Mucosa of descending colon (tissue), 3 donors: ENCODE measurements at regions not wholly inside any gene's neighbourhood (a gene's known extent, or its start where the extent isn't known, plus 50 kb on each side); places are given as distances from the start of the nearest gene placed in this dataset.
"Not testable (repeated sequence)": the region's sequence is repeated elsewhere in the genome, so short reads cannot be mapped to it uniquely, and the experiment has no call there.

Experiments used
- ATAC-seq: fragments of 200-7000 bp; cut with Tn5 transposase; one replicate; pipeline ENCODE4 v1.9.1; 2020; ENCODE audit warnings: mild to moderate bottlenecking, moderate library complexity
- DNase-seq, 3 donors: peaks; one replicate each; pipeline ENCODE4 v3.0.0-alpha.2; 2020
- H3K36me3 ChIP-seq: fragments of 200-600 bp; one replicate; pipeline ENCODE4 v1.8.0; 2021; ENCODE audit warnings: low read depth, mild to moderate bottlenecking
- H3K4me1 ChIP-seq: fragments of 200-600 bp; one replicate; pipeline ENCODE4 v1.8.0; 2021; ENCODE audit warnings: low read depth, mild to moderate bottlenecking
- H3K4me3 ChIP-seq: fragments of 200-600 bp; one replicate; pipeline ENCODE4 v1.8.0; 2021; ENCODE audit warnings: mild to moderate bottlenecking
- H3K9me3 ChIP-seq: fragments of 200-600 bp; one replicate; pipeline ENCODE4 v1.8.0; 2021; ENCODE audit warnings: mild to moderate bottlenecking
- intact Hi-C, 2 donors: fragments of 100-400 bp; cut with DNase I in 1 of 2; cut with micrococcal nuclease in 1 of 2; formaldehyde crosslinking; loops; one replicate each; pipeline versions ENCODE4 v1.11.0 to v1.11.1; 2022; cut with DNase I, micrococcal nuclease
- TF ChIP-seq, protein P1 (sequence below): fragments of 200-600 bp; IDR thresholded peaks from one replicate; pipeline ENCODE4 v1.8.0; 2022; ENCODE audit warnings: antibody characterized with exemption, mild to moderate bottlenecking
- donor health status: DM: no; HTN: no; CAD: no; lungs with moderate emphysema.
- donor health status: DM: no; HTN: no; CAD: no.
- donor health status: DM: no; HTN: yes; CAD: no.

DNA sequence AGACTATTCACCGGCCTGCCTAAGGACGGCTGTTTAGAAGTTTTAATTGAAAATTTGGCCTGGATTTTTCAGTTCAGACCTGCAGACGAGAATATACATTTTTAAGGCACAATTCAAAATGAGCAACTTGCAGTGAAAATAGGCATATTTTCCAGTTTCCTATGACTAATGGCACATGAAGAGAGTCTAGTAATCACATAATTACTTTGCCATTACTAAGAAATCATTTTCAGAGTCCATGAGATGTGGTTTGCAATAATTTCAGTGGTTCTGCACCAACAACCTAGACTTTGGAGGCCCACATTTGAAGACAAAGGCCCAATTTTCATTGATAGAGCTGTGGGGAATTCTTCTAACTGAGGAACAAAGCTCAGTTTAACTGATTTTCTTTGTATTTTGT, 205.3 kb downstream of the SOX2 start:
- no peak overlapping the region for H3K4me3 ChIP-seq
- no peaks in the 10 kb centered on the region for H3K4me1 ChIP-seq
- intact Hi-C loops = no loop called here
- DNase-seq = no peak
- no peaks in the 10 kb centered on the region for H3K9me3 ChIP-seq
- TF ChIP-seq, protein P1, sequence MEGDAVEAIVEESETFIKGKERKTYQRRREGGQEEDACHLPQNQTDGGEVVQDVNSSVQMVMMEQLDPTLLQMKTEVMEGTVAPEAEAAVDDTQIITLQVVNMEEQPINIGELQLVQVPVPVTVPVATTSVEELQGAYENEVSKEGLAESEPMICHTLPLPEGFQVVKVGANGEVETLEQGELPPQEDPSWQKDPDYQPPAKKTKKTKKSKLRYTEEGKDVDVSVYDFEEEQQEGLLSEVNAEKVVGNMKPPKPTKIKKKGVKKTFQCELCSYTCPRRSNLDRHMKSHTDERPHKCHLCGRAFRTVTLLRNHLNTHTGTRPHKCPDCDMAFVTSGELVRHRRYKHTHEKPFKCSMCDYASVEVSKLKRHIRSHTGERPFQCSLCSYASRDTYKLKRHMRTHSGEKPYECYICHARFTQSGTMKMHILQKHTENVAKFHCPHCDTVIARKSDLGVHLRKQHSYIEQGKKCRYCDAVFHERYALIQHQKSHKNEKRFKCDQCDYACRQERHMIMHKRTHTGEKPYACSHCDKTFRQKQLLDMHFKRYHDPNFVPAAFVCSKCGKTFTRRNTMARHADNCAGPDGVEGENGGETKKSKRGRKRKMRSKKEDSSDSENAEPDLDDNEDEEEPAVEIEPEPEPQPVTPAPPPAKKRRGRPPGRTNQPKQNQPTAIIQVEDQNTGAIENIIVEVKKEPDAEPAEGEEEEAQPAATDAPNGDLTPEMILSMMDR = no peak
- ATAC-seq = no peak
- H3K36me3 ChIP-seq = no peaks in the 10 kb centered on the region

DNA sequence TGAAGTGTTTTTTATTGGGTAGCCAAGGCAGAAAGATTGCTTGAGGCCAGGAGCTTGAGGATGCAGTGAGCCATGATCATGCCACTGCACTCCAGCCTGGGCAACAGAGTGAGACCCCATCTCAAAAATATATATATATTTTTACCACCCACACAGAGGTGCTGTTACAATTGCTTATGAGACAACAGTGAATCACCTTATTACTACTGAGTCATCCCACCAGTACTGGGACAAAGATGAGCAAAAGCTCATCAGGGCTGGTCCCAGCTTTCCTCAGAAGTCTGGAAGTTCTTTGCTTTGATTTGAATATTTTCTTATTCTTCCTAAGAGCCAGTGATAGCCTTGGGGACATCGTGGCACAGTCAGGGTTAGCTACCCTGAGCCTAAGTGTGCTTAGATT, 207.7 kb downstream of the SOX2 start:
- no peak for ATAC-seq
- H3K9me3 ChIP-seq = no peaks in the 10 kb centered on the region
- no peak for DNase-seq
- TF ChIP-seq, protein P1 = no peak
- no peaks in the 10 kb centered on the region for H3K4me1 ChIP-seq
- no peak overlapping the region for H3K4me3 ChIP-seq
- intact Hi-C loops = no loop called here
- H3K36me3 ChIP-seq = no peaks in the 10 kb centered on the region

DNA sequence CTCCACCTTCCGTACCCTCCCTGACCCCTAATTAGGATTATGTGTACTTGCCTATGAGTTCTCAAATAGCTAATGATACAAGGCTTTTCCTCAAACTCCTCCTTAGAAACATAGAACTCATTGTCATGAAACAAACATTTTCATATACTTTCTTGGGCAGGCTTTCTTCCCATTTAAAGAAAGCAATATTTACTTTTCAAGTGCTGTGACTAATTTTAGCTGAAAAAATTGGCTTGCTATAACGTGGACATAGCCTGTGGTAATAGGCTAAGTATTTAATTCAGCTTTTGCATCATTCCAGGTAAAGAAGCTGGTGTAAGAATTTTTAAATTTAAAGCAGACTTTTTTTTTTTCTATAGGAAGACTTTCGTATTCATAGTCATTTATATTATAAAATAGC, 208.7 kb downstream of the SOX2 start:
- Histone ChIP-seq H3K4me3 (no peak overlapping the region), H3K4me1 (no peaks in the 10 kb centered on the region), H3K9me3 (no peaks in the 10 kb centered on the region), H3K36me3 (no peaks in the 10 kb centered on the region)
- DNase-seq (no peak), ATAC-seq (no peak)
- intact Hi-C loops = no loop called here
- TF ChIP-seq, protein P1 = no peak

DNA sequence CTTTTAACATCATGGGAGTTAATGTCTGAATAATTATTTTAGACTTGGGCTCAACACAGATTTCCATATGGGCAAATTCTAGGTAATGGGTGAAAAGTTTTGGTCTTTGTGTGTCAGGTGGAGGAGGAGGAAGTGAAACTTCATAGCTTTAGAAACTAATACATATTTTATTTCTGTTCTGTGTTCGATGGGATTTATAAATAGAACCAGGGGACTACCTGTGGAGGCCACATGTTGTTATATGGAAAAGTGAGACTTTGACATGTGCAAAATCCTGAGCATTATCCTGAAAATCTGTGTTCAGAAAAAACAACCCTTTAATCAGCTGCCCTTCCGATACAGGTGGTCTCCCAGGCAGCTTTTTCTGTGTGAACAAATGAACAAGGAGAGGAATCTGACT, 209.5 kb downstream of the SOX2 start:
- intact Hi-C loops = no loop called here
- DNase-seq (no peak), ATAC-seq (no peak)
- Histone ChIP-seq H3K4me3 (no peak overlapping the region), H3K4me1 (no peaks in the 10 kb centered on the region), H3K36me3 (no peaks in the 10 kb centered on the region), H3K9me3 (no peaks in the 10 kb centered on the region)
- TF ChIP-seq, protein P1 = no peak

DNA sequence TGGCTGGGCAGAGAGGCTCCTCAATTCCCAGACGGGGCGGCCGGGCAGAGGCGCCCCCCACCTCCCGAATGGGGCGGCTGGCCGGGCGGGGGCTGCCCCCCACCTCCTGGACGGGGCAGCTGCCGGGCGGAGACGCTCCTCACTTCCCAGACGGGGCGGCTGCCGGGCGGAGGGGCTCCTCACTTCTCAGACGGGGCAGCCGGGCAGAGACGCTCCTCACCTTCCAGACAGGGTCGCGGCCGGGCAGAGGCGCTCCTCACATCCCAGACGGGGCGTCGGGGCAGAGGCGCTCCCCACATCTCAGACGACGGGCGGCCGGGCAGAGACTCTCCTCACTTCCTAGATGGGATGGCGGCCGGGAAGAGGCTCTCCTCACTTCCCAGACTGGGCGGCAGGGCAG, 214.1 kb downstream of the SOX2 start:
- H3K4me1 ChIP-seq, H3K36me3 ChIP-seq, ATAC-seq, intact Hi-C loops, H3K4me3 ChIP-seq, DNase-seq, H3K9me3 ChIP-seq: not testable (repeated sequence)

DNA sequence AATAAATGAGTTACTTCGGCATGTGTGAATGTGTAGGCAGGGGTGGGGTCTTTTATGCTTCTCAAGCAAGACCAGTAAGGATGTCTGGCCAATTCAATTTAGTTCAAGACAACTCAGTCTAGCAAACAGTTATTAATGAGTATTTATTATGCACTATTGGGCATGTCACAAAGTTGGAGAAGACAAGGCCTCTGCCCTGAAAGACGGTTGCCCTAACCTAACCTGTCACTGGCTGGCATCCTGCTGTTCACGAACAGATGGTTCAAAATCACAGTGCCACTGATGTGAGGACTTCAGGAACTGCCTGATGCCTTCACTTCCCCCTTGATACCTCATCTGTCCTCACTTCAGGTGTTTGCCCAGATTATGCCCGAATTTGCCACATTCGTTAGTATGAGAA, 217.8 kb downstream of the SOX2 start:
- no peaks in the 10 kb centered on the region for H3K36me3 ChIP-seq
- DNase-seq (no peak), ATAC-seq (no peak)
- TF ChIP-seq, protein P1 = no peak
- no peak overlapping the region for H3K4me3 ChIP-seq
- intact Hi-C loops = no loop called here
- no peaks in the 10 kb centered on the region for H3K4me1 ChIP-seq
- peaks cover 3% of the 10 kb centered on the region for H3K9me3 ChIP-seq
